ENCODE measurements at regions not wholly inside any gene's neighbourhood (a gene's known extent, or its start where the extent isn't known, plus 50 kb on each side); places are given as distances from the start of the nearest gene placed in this dataset.
"Not testable (repeated sequence)": the region's sequence is repeated elsewhere in the genome, so short reads cannot be mapped to it uniquely, and the experiment has no call there.

DNA sequence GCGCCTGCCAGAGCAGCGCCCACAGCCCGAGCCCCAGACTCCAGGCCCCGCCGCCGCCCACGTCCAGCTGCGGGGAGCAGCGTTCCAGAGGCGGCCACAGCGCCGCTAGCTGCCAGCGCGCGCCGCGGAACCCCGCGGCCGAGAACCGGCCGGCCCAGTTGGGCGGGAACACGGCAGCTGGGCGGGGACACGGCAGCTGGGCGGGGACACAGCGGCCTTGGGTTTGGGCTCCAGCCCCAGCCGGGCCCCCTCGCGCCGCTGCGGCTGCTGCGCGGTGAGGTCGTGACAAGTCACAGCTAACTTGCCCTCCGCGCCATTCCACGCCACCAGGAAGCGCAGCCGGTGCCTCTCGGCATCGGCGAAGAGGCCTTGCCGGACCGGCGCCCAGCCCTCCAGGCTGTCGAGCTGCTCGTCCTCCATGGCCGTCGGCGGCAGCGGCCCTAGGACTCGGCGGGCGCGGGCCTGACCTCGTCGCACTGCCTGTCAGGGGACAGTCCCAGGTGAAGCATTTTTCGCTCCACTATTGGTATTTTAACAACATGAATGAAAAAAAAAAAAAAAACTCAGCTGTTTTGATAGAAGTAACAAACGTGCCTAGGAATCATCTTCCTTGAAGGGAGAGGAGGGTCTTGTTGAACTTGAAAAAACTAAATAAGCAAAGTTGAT is 56.6 kb upstream of the GOLGA8N start:
- DNase-seq (ENCODE audit: low read depth in 2 of 2) = peak; percentile 8 to 14

- DNase-seq (ENCODE audit: low read depth in 2 of 2) = not testable (repeated sequence)
Observed at GRCh38 chr15:32536057-32536493, 57.2 kb upstream of the GOLGA8N start.

GRCh38 chr15:32535150-32535898 is 57.9 kb upstream of the GOLGA8N start:
- DNase-seq (ENCODE audit: low read depth in 2 of 2) = not testable (repeated sequence)

- not testable (repeated sequence) for DNase-seq (ENCODE audit: low read depth in 2 of 2)
Observed at GRCh38 chr15:32522900-32523299, 67.5 kb upstream of the GOLGA8O start.

DNA sequence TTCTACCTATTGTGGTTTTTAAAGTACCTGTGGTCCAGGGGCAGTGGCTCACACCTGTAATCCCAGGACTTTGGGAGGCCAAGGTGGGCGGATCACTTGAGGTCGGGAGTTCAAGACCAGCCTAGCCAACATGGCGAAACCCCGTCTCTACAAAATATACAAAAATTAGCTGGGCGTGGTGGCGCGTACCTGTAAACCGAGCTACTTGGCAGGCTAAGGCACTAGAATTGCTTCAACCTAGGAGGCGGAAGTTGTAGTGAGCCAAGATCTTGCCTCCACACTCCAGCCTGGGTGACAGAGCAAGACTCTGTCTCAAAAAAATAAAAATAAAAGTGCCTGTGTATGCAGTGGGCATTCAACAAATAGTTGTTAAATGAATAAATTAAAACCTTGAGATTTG is 67.0 kb upstream of the GOLGA8O start:
- not testable (repeated sequence) for DNase-seq (ENCODE audit: low read depth in 2 of 2)

- DNase-seq (ENCODE audit: low read depth in 2 of 2) = not testable (repeated sequence)
Observed at GRCh38 chr15:32518976-32519375, 63.5 kb upstream of the GOLGA8O start.

GRCh38 chr15:32518013-32518412 is 62.6 kb upstream of the GOLGA8O start:
- not testable (repeated sequence) for DNase-seq (ENCODE audit: low read depth in 2 of 2)

DNA sequence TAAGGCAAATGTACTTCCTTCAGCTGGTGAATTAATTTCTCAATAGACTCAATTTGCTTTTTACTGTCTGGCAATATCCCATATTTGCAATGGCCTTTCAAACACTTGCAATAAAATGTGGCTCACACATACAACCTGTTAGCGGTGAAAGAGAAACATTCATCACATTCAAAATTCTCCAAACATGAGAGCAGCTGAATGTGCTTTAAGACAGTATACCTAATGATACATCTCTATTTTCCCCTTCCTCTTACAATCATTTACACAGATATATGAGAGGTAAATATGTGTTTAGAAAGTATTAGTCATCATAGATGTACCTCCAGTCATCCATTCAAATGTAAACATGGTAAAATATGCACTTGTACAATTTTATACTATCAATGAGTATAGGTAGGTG is 61.5 kb upstream of the GOLGA8O start:
- DNase-seq (ENCODE audit: low read depth in 2 of 2) = not testable (repeated sequence)

- not testable (repeated sequence) for DNase-seq (ENCODE audit: low read depth in 2 of 2)
Observed at GRCh38 chr15:32513378-32513777, 57.9 kb upstream of the GOLGA8O start.

- DNase-seq (ENCODE audit: low read depth in 2 of 2) = not testable (repeated sequence)
Observed at GRCh38 chr15:32510027-32510426, 54.6 kb upstream of the GOLGA8O start.

- DNase-seq (ENCODE audit: low read depth in 2 of 2) = not testable (repeated sequence)
Observed at GRCh38 chr15:32508081-32508480, 52.6 kb upstream of the GOLGA8O start.

DNA sequence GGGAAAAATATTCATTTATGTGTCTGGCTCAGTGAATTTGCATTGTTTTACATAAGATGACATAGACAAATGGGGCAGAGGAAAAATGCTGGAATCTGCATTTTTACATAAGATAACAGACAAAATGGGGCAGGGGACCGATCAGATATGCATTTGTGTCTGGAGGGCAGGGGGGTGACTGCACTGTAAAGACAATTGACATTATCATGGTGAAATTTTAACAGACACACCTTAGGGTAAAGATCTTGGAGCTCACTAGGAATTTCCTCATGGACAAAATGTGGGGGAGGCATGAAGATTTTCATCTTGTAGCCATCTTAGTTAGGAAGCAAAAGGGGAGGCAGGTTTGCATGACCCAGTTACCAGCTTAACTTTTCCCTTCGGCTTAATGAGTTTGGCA is 51.4 kb upstream of the GOLGA8O start:
- not testable (repeated sequence) for DNase-seq (ENCODE audit: low read depth in 2 of 2)

DNA sequence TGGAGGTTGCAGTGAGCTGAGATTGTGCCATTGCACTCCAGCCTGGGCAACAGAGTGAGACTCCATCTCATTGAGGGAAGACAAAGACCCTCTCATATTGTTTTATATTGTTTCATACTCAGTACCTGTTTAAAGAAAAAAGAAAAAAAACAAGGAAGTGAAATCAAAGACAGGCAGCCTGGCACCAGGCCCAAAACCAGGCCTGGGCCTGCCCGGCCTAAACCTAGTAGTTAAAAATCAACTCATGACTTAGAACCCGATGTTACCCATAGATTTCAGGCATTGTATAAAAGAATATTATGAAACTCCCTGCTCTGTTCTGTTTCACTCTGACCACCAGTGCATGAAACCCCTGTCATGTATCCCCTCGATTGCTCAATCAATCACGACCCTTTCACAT is 50.2 kb upstream of the GOLGA8O start:
- DNase-seq (ENCODE audit: low read depth in 2 of 2) = not testable (repeated sequence)

Measured in stimulated activated CD8-positive, alpha-beta memory T cell treated with anti-CD3 and anti-CD28 coated beads, Interleukin-7, amount 100 ng/mL, for 1 hour (primary cell).